ENCODE measurements at regions not wholly inside any gene's neighbourhood (a gene's known extent, or its start where the extent isn't known, plus 50 kb on each side); places are given as distances from the start of the nearest gene placed in this dataset.

- TF ChIP-seq EZH2 (IDR thresholded peaks at IDR 0.05; ENCODE audit: low read length, unreplicated experiment): no peak
- no peak for TF ChIP-seq CTCF (conservative IDR thresholded peaks at IDR 0.05; ENCODE audit: low read depth, low read length)
Observed at GRCh38 chr6:60991427-60992028, 1294.5 kb downstream of the KHDRBS2 start.
